Fibroblast of lung (primary cell): ENCODE measurements at regions not wholly inside any gene's neighbourhood (a gene's known extent, or its start where the extent isn't known, plus 50 kb on each side); places are given as distances from the start of the nearest gene placed in this dataset.

Experiments used
- CTCF ChIP-seq, 2 donors: IDR thresholded peaks in 1 of 2; conservative IDR thresholded peaks in 1 of 2; 1 replicate in 1 of 2; 2 replicates in 1 of 2; pipeline ENCODE4 v1.5.1; 2011 to 2012; ENCODE audit warnings: low read length in 2 of 2, control low read depth in 1 of 2, inconsistent platforms in 1 of 2, low read depth in 1 of 2, mild to moderate bottlenecking in 1 of 2
- EZH2 ChIP-seq: IDR thresholded peaks from 2 replicates; pipeline ENCODE4 v1.5.1; 2012; ENCODE audit warnings: low read length, control low read depth, mild to moderate bottlenecking; ENCODE audit errors: missing control alignments

- no peak for TF ChIP-seq CTCF (conservative IDR thresholded peaks at IDR 0.05 in 1 of 2, IDR thresholded peaks at IDR 0.05 in 1 of 2; ENCODE audit: low read depth in 1 of 2, low read length in 2 of 2)
- no peak for TF ChIP-seq EZH2
These were observed 50.2 kb upstream of the PAIP2B start for GRCh38 chr2:71277147-71277475.
